Trophoblast cell (in vitro differentiated cells and primary cell): ENCODE measurements at regions not wholly inside any gene's neighbourhood (a gene's known extent, or its start where the extent isn't known, plus 50 kb on each side); places are given as distances from the start of the nearest gene placed in this dataset.

Source experiments
- DNase-seq, 2 donors: peaks; one replicate each; pipeline ENCODE4 v3.0.0-alpha.2; 2016
- H2AFZ ChIP-seq: 2 replicates; pipeline ENCODE4 v1.6.1; 2013; ENCODE audit warnings: low read length, moderate library complexity, mild to moderate bottlenecking; ENCODE audit not compliant: insufficient read depth, poor library complexity
- H2AK5ac ChIP-seq: 2 replicates; pipeline ENCODE4 v1.6.1; 2013; ENCODE audit warnings: mild to moderate bottlenecking, low read length
- H2BK120ac ChIP-seq: 2 replicates; pipeline ENCODE4 v1.6.1; 2013; ENCODE audit warnings: low read length, mild to moderate bottlenecking, moderate library complexity; ENCODE audit not compliant: insufficient read depth, poor library complexity
- H2BK12ac ChIP-seq: 2 replicates; pipeline ENCODE4 v1.6.1; 2013; ENCODE audit warnings: mild to moderate bottlenecking, low read length, moderate library complexity
- H2BK5ac ChIP-seq: 2 replicates; pipeline ENCODE4 v1.6.1; 2013; ENCODE audit warnings: low read length, low read depth, moderate library complexity, mild to moderate bottlenecking; ENCODE audit not compliant: poor library complexity
- H3K14ac ChIP-seq: 2 replicates; pipeline ENCODE4 v1.6.1; 2013; ENCODE audit warnings: mild to moderate bottlenecking, low read length
- H3K18ac ChIP-seq: 2 replicates; pipeline ENCODE4 v1.6.1; 2013; ENCODE audit warnings: mild to moderate bottlenecking, low read length
- H3K23ac ChIP-seq: 2 replicates; pipeline ENCODE4 v1.6.1; 2013; ENCODE audit warnings: low read length
- H3K27ac ChIP-seq: 2 replicates; pipeline ENCODE4 v1.5.1; 2013; ENCODE audit warnings: low read depth, mild to moderate bottlenecking, inconsistent platforms, low read length, moderate library complexity
- H3K27me3 ChIP-seq: 2 replicates; pipeline ENCODE4 v1.6.1; 2013; ENCODE audit warnings: inconsistent platforms, mild to moderate bottlenecking, low read length, moderate library complexity; ENCODE audit not compliant: insufficient read depth
- H3K36me3 ChIP-seq, 2 experiments: 1 replicate in 1 of 2; 2 replicates in 1 of 2; pipeline ENCODE4 v1.6.1; 2013; ENCODE audit warnings: low read length in 2 of 2, mild to moderate bottlenecking in 2 of 2, moderate library complexity in 1 of 2; ENCODE audit not compliant: insufficient read depth in 2 of 2, control insufficient read depth in 1 of 2
- H3K4ac ChIP-seq: 2 replicates; pipeline ENCODE4 v1.6.1; 2013; ENCODE audit warnings: low read depth, mild to moderate bottlenecking, low read length, moderate library complexity
- H3K4me1 ChIP-seq, 2 experiments: 1 replicate in 1 of 2; 2 replicates in 1 of 2; pipeline ENCODE4 v1.6.1; 2013; ENCODE audit warnings: low read length in 2 of 2, mild to moderate bottlenecking in 2 of 2, moderate library complexity in 1 of 2; ENCODE audit not compliant: insufficient read depth in 2 of 2, control insufficient read depth in 1 of 2
- H3K4me2 ChIP-seq: 2 replicates; pipeline ENCODE4 v1.6.1; 2013; ENCODE audit warnings: inconsistent platforms, mild to moderate bottlenecking, low read length, moderate library complexity
- H3K4me3 ChIP-seq: 2 replicates; pipeline ENCODE4 v1.5.1; 2013; ENCODE audit warnings: mild to moderate bottlenecking, low read depth, low read length, inconsistent platforms
- H3K79me1 ChIP-seq: one replicate; pipeline ENCODE4 v1.6.1; 2013; ENCODE audit warnings: low read length
- H3K79me2 ChIP-seq: 2 replicates; pipeline ENCODE4 v1.6.1; 2013; ENCODE audit warnings: low read length, mild to moderate bottlenecking; ENCODE audit not compliant: control insufficient read depth, insufficient read depth, poor library complexity
- H3K9ac ChIP-seq: 2 replicates; pipeline ENCODE4 v1.6.1; 2013; ENCODE audit warnings: mild to moderate bottlenecking, low read length
- H3K9me3 ChIP-seq: 2 replicates; pipeline ENCODE4 v1.6.1; 2013; ENCODE audit warnings: low read depth, mild to moderate bottlenecking, control low read depth, inconsistent platforms, low read length; ENCODE audit not compliant: insufficient read depth
- H4K12ac ChIP-seq: 2 replicates; pipeline ENCODE4 v1.6.1; 2013; ENCODE audit warnings: low read depth, mild to moderate bottlenecking, low read length, moderate library complexity
- H4K8ac ChIP-seq: 2 replicates; pipeline ENCODE4 v1.6.1; 2013; ENCODE audit warnings: low read depth, mild to moderate bottlenecking, low read length, moderate library complexity
- H4K91ac ChIP-seq: one replicate; pipeline ENCODE4 v1.6.1; 2013; ENCODE audit warnings: low read depth, mild to moderate bottlenecking, low read length, moderate library complexity
- WGBS: extraction: QIAGEN DNeasy Blood & Tissue Kit; methylation state at CpG from one replicate; pipeline ENCODE4 v1.1.7; 2013; ENCODE audit warnings: missing lambda C conversion rate; ENCODE audit not compliant: insufficient read length, insufficient coverage; ENCODE audit errors: extremely low coverage; 5-methylcytosine and 5-hydroxymethylcytosine counted together

- H3K4me3 ChIP-seq: no peak overlapping the region
- H3K4me1 ChIP-seq: no peaks in the 10 kb centered on the region
- no peak overlapping the region for H3K14ac ChIP-seq
- no peak overlapping the region for H3K23ac ChIP-seq
- H3K36me3 ChIP-seq: no peaks in the 10 kb centered on the region
- no peak overlapping the region for H2BK5ac ChIP-seq
- H3K9me3 ChIP-seq: peaks cover 12% of the 10 kb centered on the region
- H2AK5ac ChIP-seq: no peak overlapping the region
- no peak for DNase-seq
- no peak overlapping the region for H3K4ac ChIP-seq
- no peak overlapping the region for H2BK12ac ChIP-seq
- H4K12ac ChIP-seq: no peak overlapping the region
- H4K91ac ChIP-seq: no peak overlapping the region
- no peaks in the 10 kb centered on the region for H3K79me2 ChIP-seq
- no peak overlapping the region for H3K4me2 ChIP-seq
- WGBS: no CpG with 5 or more reads among the region's 3 CpGs
- no peak overlapping the region for H3K9ac ChIP-seq
- no peak overlapping the region for H2AFZ ChIP-seq
- H3K27me3 ChIP-seq: no peaks in the 10 kb centered on the region
- H3K79me1 ChIP-seq: no peaks in the 10 kb centered on the region
- no peak overlapping the region for H3K27ac ChIP-seq
- no peak overlapping the region for H3K18ac ChIP-seq
- H2BK120ac ChIP-seq: no peak overlapping the region
- H4K8ac ChIP-seq: no peak overlapping the region
These were observed 266.3 kb upstream of the CCDC196 start for GRCh38 chr14:66219886-66220285.

- H4K12ac ChIP-seq: no peak overlapping the region
- no peak overlapping the region for H4K8ac ChIP-seq
- no peak overlapping the region for H3K14ac ChIP-seq
- H3K4me2 ChIP-seq: no peak overlapping the region
- no peaks in the 10 kb centered on the region for H3K79me2 ChIP-seq
- no peaks in the 10 kb centered on the region for H3K9me3 ChIP-seq
- no peak overlapping the region for H4K91ac ChIP-seq
- no peak overlapping the region for H3K9ac ChIP-seq
- no peak overlapping the region for H2AFZ ChIP-seq
- no peaks in the 10 kb centered on the region for H3K4me1 ChIP-seq
- no peak overlapping the region for H3K4ac ChIP-seq
- no peaks in the 10 kb centered on the region for H3K27me3 ChIP-seq
- H3K36me3 ChIP-seq: no peaks in the 10 kb centered on the region
- no CpG with 5 or more reads among the region's 5 CpGs for WGBS
- no peak overlapping the region for H2BK12ac ChIP-seq
- H2AK5ac ChIP-seq: no peak overlapping the region
- no peak overlapping the region for H3K18ac ChIP-seq
- H3K4me3 ChIP-seq: no peak overlapping the region
- no peak overlapping the region for H2BK120ac ChIP-seq
- no peak overlapping the region for H3K27ac ChIP-seq
- no peaks in the 10 kb centered on the region for H3K79me1 ChIP-seq
- H3K23ac ChIP-seq: no peak overlapping the region
- no peak overlapping the region for H2BK5ac ChIP-seq
- DNase-seq: no peak
These were observed 261.5 kb upstream of the CCDC196 start for GRCh38 chr14:66224492-66225178.

DNA sequence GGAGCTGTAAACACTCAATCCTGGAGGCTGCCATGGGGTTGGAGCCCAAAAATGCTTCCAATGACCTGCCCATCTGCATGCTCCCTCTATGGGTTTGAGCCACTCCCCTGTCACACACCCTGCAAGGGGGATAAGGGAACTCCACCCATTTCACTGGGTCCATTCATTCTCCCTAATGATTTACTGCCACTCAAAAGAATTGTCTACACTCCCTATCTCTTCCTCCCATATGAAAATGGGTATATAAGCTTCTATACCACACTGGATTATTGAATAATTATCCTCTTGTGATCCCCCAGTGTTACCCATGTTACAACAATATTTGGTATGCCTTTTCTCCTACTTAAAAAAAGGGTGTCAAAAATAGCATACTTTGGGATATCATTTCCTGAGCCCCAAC, 260.8 kb upstream of the CCDC196 start:
- H3K79me1 ChIP-seq: no peaks in the 10 kb centered on the region
- H4K8ac ChIP-seq: no peak overlapping the region

DNA sequence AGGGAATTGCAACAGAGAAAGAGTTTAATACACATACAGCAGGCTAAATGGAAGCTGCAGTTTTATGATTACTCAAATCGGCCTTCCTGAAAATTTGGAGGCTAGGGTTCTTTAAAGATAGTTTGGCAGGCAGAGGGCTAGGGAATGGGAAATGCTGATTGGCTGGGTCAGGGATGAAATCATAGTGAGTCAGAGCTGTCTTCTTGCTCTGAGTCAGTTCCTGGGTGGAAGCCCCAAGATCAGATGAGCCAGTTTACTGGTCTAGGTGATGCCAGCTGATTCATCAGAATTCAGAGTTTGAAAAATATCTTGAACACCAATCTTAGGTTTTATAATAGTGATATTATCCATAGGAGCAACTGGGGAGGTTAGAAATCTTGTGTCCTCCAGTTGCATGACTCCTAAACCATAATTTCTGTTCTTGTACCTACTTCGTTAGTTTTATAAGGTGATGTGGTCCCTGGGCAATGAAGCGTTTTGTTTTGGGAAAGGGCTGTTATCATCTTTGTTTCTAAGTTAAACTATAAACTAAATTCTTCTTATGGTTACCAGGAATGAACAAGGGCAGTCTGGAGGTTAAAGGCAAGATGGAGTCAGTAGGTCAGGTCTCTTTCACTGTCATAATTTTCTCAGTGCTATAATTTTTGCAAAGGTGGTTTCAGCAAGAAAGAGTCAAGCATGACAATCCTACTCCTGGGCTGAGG, 257.8 kb upstream of the CCDC196 start:
- H3K9me3 ChIP-seq: no peaks in the 10 kb centered on the region
- H2BK12ac ChIP-seq: no peak overlapping the region
- H2AK5ac ChIP-seq: no peak overlapping the region
- H3K9ac ChIP-seq: no peak overlapping the region
- no peak for DNase-seq
- H4K12ac ChIP-seq: no peak overlapping the region
- H3K36me3 ChIP-seq: no peaks in the 10 kb centered on the region
- H2BK120ac ChIP-seq: no peak overlapping the region
- H3K79me2 ChIP-seq: no peaks in the 10 kb centered on the region
- no peak overlapping the region for H2AFZ ChIP-seq
- no peak overlapping the region for H3K4ac ChIP-seq
- H3K18ac ChIP-seq: no peak overlapping the region
- H4K8ac ChIP-seq: no peak overlapping the region
- H2BK5ac ChIP-seq: no peak overlapping the region
- no peak overlapping the region for H3K27ac ChIP-seq
- no peaks in the 10 kb centered on the region for H3K27me3 ChIP-seq
- H3K4me3 ChIP-seq: no peak overlapping the region
- H3K14ac ChIP-seq: no peak overlapping the region
- no peak overlapping the region for H3K23ac ChIP-seq
- no peaks in the 10 kb centered on the region for H3K79me1 ChIP-seq
- no peak overlapping the region for H3K4me2 ChIP-seq
- H4K91ac ChIP-seq: no peak overlapping the region
- no CpG with 5 or more reads among the region's 3 CpGs for WGBS
- H3K4me1 ChIP-seq: no peaks in the 10 kb centered on the region

More for the DNA sequence above, 260.8 kb upstream of the CCDC196 start:
- Histone ChIP-seq H2BK12ac (no peak overlapping the region), H2AFZ (no peak overlapping the region), H3K27me3 (no peaks in the 10 kb centered on the region), H3K18ac (no peak overlapping the region), H3K4ac (no peak overlapping the region), H3K23ac (no peak overlapping the region), H2BK5ac (no peak overlapping the region), H4K12ac (no peak overlapping the region), H2AK5ac (no peak overlapping the region), H3K36me3 (no peaks in the 10 kb centered on the region), H3K27ac (no peak overlapping the region), H3K9me3 (no peaks in the 10 kb centered on the region), H3K79me2 (no peaks in the 10 kb centered on the region), H3K4me3 (no peak overlapping the region), H3K4me2 (no peak overlapping the region), H4K91ac (no peak overlapping the region), H3K4me1 (no peaks in the 10 kb centered on the region), H2BK120ac (no peak overlapping the region), H3K9ac (no peak overlapping the region), H3K14ac (no peak overlapping the region)
- no peak for DNase-seq
